PFSK-1 (cell line): ENCODE measurements at regions not wholly inside any gene's neighbourhood (a gene's known extent, or its start where the extent isn't known, plus 50 kb on each side); places are given as distances from the start of the nearest gene placed in this dataset.

ENCODE experiments used
- FOXP2 ChIP-seq: optimal IDR thresholded peaks from 2 replicates; pipeline ENCODE3; 2011; ENCODE audit warnings: borderline replicate concordance, control low read depth, inconsistent platforms; ENCODE audit not compliant: insufficient read depth; ENCODE audit errors: extremely low read length, extremely low read depth
- POLR2AphosphoS5 ChIP-seq: IDR thresholded peaks from 2 replicates; pipeline ENCODE4 v1.6.1; 2012; ENCODE audit warnings: low read depth, mild to moderate bottlenecking, control low read depth, low read length, moderate library complexity
- REST ChIP-seq, 2 experiments: IDR thresholded peaks; 2 replicates each; pipeline versions ENCODE4 v1.6.1 to v1.8.0; 2011 to 2012; ENCODE audit warnings: low read depth in 2 of 2, low read length in 2 of 2, control low read depth in 1 of 2, inconsistent platforms in 1 of 2, mild to moderate bottlenecking in 1 of 2, moderate library complexity in 1 of 2; ENCODE audit not compliant: insufficient read depth in 1 of 2
- SIN3A ChIP-seq: IDR thresholded peaks from 2 replicates; pipeline ENCODE4 v1.6.1; 2012; ENCODE audit warnings: mild to moderate bottlenecking, low read length, moderate library complexity, borderline replicate concordance; ENCODE audit not compliant: insufficient read depth
- TAF1 ChIP-seq: IDR thresholded peaks from 2 replicates; pipeline ENCODE4 v1.6.1; 2012; ENCODE audit warnings: low read length, control low read depth, borderline replicate concordance; ENCODE audit not compliant: insufficient read depth

GRCh38 chr13:47455626-47456025 is 545.4 kb downstream of the SUCLA2 start:
- TF ChIP-seq TAF1 (no peak), POLR2AphosphoS5 (no peak), SIN3A (no peak), FOXP2 (no peak), REST (IDR thresholded peaks at IDR 0.05; ENCODE audit: insufficient read depth in 1 of 2, low read depth in 2 of 2, low read length in 2 of 2) (no peak)

- TF ChIP-seq REST (IDR thresholded peaks at IDR 0.05; ENCODE audit: insufficient read depth in 1 of 2, low read depth in 2 of 2, low read length in 2 of 2) (no peak), POLR2AphosphoS5 (no peak), SIN3A (no peak), FOXP2 (no peak), TAF1 (no peak)
These were observed 546.1 kb downstream of the SUCLA2 start for GRCh38 chr13:47454986-47455385.

GRCh38 chr13:47437406-47437805 is 540.6 kb upstream of the HTR2A start:
- no peak for TF ChIP-seq POLR2AphosphoS5
- TF ChIP-seq REST (IDR thresholded peaks at IDR 0.05; ENCODE audit: insufficient read depth in 1 of 2, low read depth in 2 of 2, low read length in 2 of 2): no peak
- no peak for TF ChIP-seq FOXP2
- TF ChIP-seq TAF1: no peak
- TF ChIP-seq SIN3A: no peak

- no peak for TF ChIP-seq SIN3A
- TF ChIP-seq REST (IDR thresholded peaks at IDR 0.05; ENCODE audit: insufficient read depth in 1 of 2, low read depth in 2 of 2, low read length in 2 of 2): no peak
- no peak for TF ChIP-seq POLR2AphosphoS5
- TF ChIP-seq TAF1: no peak
- TF ChIP-seq FOXP2: no peak
These were observed 536.7 kb upstream of the HTR2A start for GRCh38 chr13:47433461-47434005.
